GM21723 (cell line): ENCODE measurements at regions not wholly inside any gene's neighbourhood (a gene's known extent, or its start where the extent isn't known, plus 50 kb on each side); places are given as distances from the start of the nearest gene placed in this dataset.

Experiments used
- ATAC-seq: cut with Tn5 transposase; IDR thresholded peaks from one replicate; pipeline ENCODE4 v1.9.1; 2021; ENCODE audit warnings: mild to moderate bottlenecking, moderate library complexity; ENCODE audit not compliant: unreplicated experiment

- no peak for ATAC-seq
Observed at GRCh38 chrX:42725196-42725595, 52.8 kb downstream of the PPP1R2C start.

- ATAC-seq = no peak
Observed at GRCh38 chrX:42720209-42720608, 57.8 kb downstream of the PPP1R2C start.

- ATAC-seq = no peak
Observed at GRCh38 chrX:42715701-42716262, 62.2 kb downstream of the PPP1R2C start.

GRCh38 chrX:42714981-42715700 lies 62.8 kb downstream of the PPP1R2C start:
- ATAC-seq = no peak

GRCh38 chrX:42710452-42710851 lies 67.5 kb downstream of the PPP1R2C start:
- ATAC-seq = no peak

GRCh38 chrX:42708222-42708621 lies 69.7 kb downstream of the PPP1R2C start:
- ATAC-seq = no peak

- ATAC-seq = no peak
Observed at GRCh38 chrX:42707742-42708141, 70.2 kb downstream of the PPP1R2C start.

GRCh38 chrX:42704454-42704853 lies 73.5 kb downstream of the PPP1R2C start:
- ATAC-seq = no peak

- no peak for ATAC-seq
Observed at GRCh38 chrX:42697544-42697943, 80.4 kb downstream of the PPP1R2C start.

GRCh38 chrX:42696536-42697124 lies 81.3 kb downstream of the PPP1R2C start:
- ATAC-seq = no peak

- ATAC-seq = no peak
Observed at GRCh38 chrX:42695800-42696358, 82.1 kb downstream of the PPP1R2C start.

- ATAC-seq = no peak
Observed at GRCh38 chrX:42694260-42694815, 83.6 kb downstream of the PPP1R2C start.

- ATAC-seq = no peak
Observed at GRCh38 chrX:42691196-42691595, 86.8 kb downstream of the PPP1R2C start.

- ATAC-seq = no peak
Observed at GRCh38 chrX:42686706-42687105, 91.3 kb downstream of the PPP1R2C start.

- ATAC-seq = no peak
Observed at GRCh38 chrX:42686296-42686695, 91.7 kb downstream of the PPP1R2C start.

GRCh38 chrX:42684065-42684464 lies 93.9 kb downstream of the PPP1R2C start:
- no peak for ATAC-seq

GRCh38 chrX:42680666-42681065 lies 97.3 kb downstream of the PPP1R2C start:
- no peak for ATAC-seq

GRCh38 chrX:42678133-42678532 lies 99.8 kb downstream of the PPP1R2C start:
- no peak for ATAC-seq

- no peak for ATAC-seq
Observed at GRCh38 chrX:42673301-42673810, 104.6 kb downstream of the PPP1R2C start.

- no peak for ATAC-seq
Observed at GRCh38 chrX:42664680-42665079, 113.3 kb downstream of the PPP1R2C start.

- ATAC-seq = no peak
Observed at GRCh38 chrX:42628471-42628870, 149.5 kb downstream of the PPP1R2C start.

- ATAC-seq = no peak
Observed at GRCh38 chrX:42627891-42628290, 150.1 kb downstream of the PPP1R2C start.
